ENCODE measurements at regions not wholly inside any gene's neighbourhood (a gene's known extent, or its start where the extent isn't known, plus 50 kb on each side); places are given as distances from the start of the nearest gene placed in this dataset.

DNA sequence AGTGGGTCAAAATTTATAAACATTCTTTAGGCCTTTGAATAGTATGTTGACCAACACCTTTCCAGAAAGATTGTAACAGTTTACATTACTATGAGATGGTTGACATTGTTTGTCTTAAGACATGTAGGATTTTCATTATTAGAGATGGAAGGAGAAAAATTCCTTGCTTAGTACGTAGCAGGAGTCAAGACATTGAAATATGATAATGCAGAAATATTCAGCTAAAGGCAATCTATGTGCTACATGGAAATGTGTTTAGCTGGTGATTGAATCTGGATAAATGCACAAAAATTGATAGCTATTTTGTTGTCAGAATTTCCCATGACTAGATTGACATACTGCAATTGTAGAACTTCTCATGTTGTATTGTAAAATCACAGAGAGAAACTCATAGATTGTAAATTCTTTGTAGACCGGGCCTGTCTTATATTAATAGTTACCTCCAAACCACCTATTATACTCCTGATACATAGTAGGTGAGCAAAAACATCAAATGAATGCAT, 370.4 kb upstream of the CBLB start:
- H3K27ac Mint-ChIP-seq = no peak overlapping the region
- no peaks in the 10 kb centered on the region for H3K4me1 ChIP-seq (ENCODE audit: control insufficient read depth, insufficient read depth, low read length, poor library complexity, severe bottlenecking)
- no peaks in the 10 kb centered on the region for H3K36me3 ChIP-seq (ENCODE audit: control insufficient read depth, insufficient read depth, low read length)
- H3K27ac ChIP-seq (ENCODE audit: insufficient read depth, low read length, poor library complexity, severe bottlenecking) = no peak overlapping the region
- H3K27me3 Mint-ChIP-seq = no peaks in the 10 kb centered on the region
- ATAC-seq (ENCODE audit: low read depth in 2 of 2) = no peak
- no peak for DNase-seq
- H3K36me3 Mint-ChIP-seq = no peaks in the 10 kb centered on the region
- no peaks in the 10 kb centered on the region for H3K9me3 ChIP-seq (ENCODE audit: control insufficient read depth in 2 of 2, low read length in 2 of 2)
- peaks cover 0 to 10% (median 3%) of the 10 kb centered on the region in 7 donors for H3K9me3 Mint-ChIP-seq
- no peak overlapping the region for H3K4me3 ChIP-seq (ENCODE audit: low read depth, low read length)
- H3K27me3 ChIP-seq (ENCODE audit: control insufficient read depth, insufficient read depth, low read length) = no peaks in the 10 kb centered on the region
- peaks cover 0 to 5% (median 2%) of the 10 kb centered on the region in 4 donors for H3K4me1 Mint-ChIP-seq
- no peak overlapping the region for H3K4me3 Mint-ChIP-seq

DNA sequence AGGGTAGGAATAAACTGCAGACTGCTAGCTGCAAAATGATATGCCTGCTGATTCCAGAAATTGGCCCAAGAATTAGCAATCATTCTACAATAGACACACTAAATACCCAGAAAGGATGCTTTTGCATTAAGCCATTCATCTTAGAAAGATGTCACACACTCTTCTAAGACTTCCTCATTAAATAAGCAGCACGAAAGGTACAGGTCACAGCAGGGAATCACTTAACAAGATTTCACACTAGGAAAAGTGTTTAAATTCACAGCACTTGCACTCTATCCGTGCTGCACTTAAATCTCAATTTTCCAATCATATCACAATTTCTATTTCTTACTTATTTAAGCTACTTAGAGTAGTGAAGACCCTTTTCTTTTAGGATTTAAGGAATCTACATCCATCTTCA, 372.8 kb upstream of the CBLB start:
- no peaks in the 10 kb centered on the region for H3K36me3 ChIP-seq (ENCODE audit: control insufficient read depth, insufficient read depth, low read length)
- Mint-ChIP-seq H3K9me3 (peaks cover 0 to 5% (median 2%) of the 10 kb centered on the region in 7 donors), H3K27me3 (peaks cover 4% of the 10 kb centered on the region), H3K4me1 (peaks cover 0 to 2% (median 0%) of the 10 kb centered on the region in 4 donors), H3K27ac (no peak overlapping the region), H3K36me3 (no peaks in the 10 kb centered on the region), H3K4me3 (no peak overlapping the region)
- H3K4me1 ChIP-seq (ENCODE audit: control insufficient read depth, insufficient read depth, low read length, poor library complexity, severe bottlenecking) = no peaks in the 10 kb centered on the region
- no peak for DNase-seq
- H3K4me3 ChIP-seq (ENCODE audit: low read depth, low read length) = no peak overlapping the region
- ATAC-seq (ENCODE audit: low read depth in 2 of 2) = no peak
- no peak overlapping the region for H3K27ac ChIP-seq (ENCODE audit: insufficient read depth, low read length, poor library complexity, severe bottlenecking)
- H3K27me3 ChIP-seq (ENCODE audit: control insufficient read depth, insufficient read depth, low read length) = no peaks in the 10 kb centered on the region
- H3K9me3 ChIP-seq (ENCODE audit: control insufficient read depth in 2 of 2, low read length in 2 of 2) = no peaks in the 10 kb centered on the region

DNA sequence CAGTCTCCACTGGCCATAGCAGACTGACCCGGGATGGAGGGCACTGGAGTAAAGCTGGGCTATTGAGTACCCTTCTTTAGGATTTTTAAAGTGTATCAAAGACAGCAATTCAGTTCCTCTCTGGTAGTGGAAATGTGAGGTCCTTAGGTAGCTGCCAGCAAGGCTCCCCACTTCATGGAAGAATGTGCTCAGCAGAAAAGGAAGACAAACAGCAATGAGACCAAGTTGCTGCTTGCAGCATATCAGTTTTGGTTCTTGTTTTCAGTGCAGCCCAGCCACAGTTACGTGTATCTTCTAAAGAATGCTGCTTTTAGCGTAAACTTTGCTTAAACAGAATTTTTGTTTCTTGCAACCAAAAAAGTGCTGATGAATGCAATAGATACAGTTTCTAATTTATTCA, 374.0 kb upstream of the CBLB start:
- peaks cover 4% of the 10 kb centered on the region for H3K27me3 Mint-ChIP-seq
- Histone ChIP-seq H3K9me3 (ENCODE audit: control insufficient read depth in 2 of 2, low read length in 2 of 2) (no peaks in the 10 kb centered on the region), H3K4me1 (ENCODE audit: control insufficient read depth, insufficient read depth, low read length, poor library complexity, severe bottlenecking) (no peaks in the 10 kb centered on the region), H3K27me3 (ENCODE audit: control insufficient read depth, insufficient read depth, low read length) (no peaks in the 10 kb centered on the region), H3K27ac (ENCODE audit: insufficient read depth, low read length, poor library complexity, severe bottlenecking) (no peak overlapping the region), H3K36me3 (ENCODE audit: control insufficient read depth, insufficient read depth, low read length) (no peaks in the 10 kb centered on the region), H3K4me3 (ENCODE audit: low read depth, low read length) (no peak overlapping the region)
- peaks cover 0 to 3% (median 0%) of the 10 kb centered on the region in 7 donors for H3K9me3 Mint-ChIP-seq
- no peak overlapping the region for H3K4me3 Mint-ChIP-seq
- no peak overlapping the region for H3K27ac Mint-ChIP-seq
- no peak for ATAC-seq (ENCODE audit: low read depth in 2 of 2)
- H3K4me1 Mint-ChIP-seq = peaks cover 0 to 2% (median under 1%) of the 10 kb centered on the region in 4 donors
- no peak for DNase-seq
- no peaks in the 10 kb centered on the region for H3K36me3 Mint-ChIP-seq

DNA sequence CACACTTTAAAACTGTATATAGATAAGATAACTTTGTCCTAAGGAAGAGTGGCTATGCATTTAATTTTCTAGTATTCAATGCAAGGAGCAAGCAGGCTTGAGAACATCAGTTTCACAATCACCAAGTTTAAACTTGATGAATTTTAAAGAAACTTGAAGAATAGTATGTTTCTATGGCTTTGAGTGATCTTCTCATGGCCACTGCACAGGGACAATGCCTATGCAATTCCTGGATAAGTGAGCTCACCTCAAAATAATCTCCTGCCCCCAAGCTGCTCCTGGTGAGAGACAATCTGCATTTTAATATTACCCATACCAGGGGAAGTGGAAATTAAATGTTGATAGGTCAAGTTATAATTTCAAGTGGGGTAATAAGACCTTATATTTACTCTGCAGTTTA, 376.6 kb upstream of the CBLB start:
- H3K4me1 ChIP-seq (ENCODE audit: control insufficient read depth, insufficient read depth, low read length, poor library complexity, severe bottlenecking) = no peaks in the 10 kb centered on the region
- no peaks in the 10 kb centered on the region for H3K27me3 ChIP-seq (ENCODE audit: control insufficient read depth, insufficient read depth, low read length)
- DNase-seq (no peak), ATAC-seq (ENCODE audit: low read depth in 2 of 2) (no peak)
- no peaks in the 10 kb centered on the region for H3K36me3 ChIP-seq (ENCODE audit: control insufficient read depth, insufficient read depth, low read length)
- no peak overlapping the region for H3K27ac Mint-ChIP-seq
- H3K4me3 ChIP-seq (ENCODE audit: low read depth, low read length) = no peak overlapping the region
- no peak overlapping the region for H3K27ac ChIP-seq (ENCODE audit: insufficient read depth, low read length, poor library complexity, severe bottlenecking)
- H3K27me3 Mint-ChIP-seq = peaks cover 4% of the 10 kb centered on the region
- no peak overlapping the region for H3K4me3 Mint-ChIP-seq
- H3K9me3 ChIP-seq (ENCODE audit: control insufficient read depth in 2 of 2, low read length in 2 of 2) = no peaks in the 10 kb centered on the region
- peaks cover 5 to 16% (median 12%) of the 10 kb centered on the region in 4 donors for H3K4me1 Mint-ChIP-seq
- peaks cover 0 to 5% (median 2%) of the 10 kb centered on the region in 7 donors for H3K9me3 Mint-ChIP-seq
- no peaks in the 10 kb centered on the region for H3K36me3 Mint-ChIP-seq

DNA sequence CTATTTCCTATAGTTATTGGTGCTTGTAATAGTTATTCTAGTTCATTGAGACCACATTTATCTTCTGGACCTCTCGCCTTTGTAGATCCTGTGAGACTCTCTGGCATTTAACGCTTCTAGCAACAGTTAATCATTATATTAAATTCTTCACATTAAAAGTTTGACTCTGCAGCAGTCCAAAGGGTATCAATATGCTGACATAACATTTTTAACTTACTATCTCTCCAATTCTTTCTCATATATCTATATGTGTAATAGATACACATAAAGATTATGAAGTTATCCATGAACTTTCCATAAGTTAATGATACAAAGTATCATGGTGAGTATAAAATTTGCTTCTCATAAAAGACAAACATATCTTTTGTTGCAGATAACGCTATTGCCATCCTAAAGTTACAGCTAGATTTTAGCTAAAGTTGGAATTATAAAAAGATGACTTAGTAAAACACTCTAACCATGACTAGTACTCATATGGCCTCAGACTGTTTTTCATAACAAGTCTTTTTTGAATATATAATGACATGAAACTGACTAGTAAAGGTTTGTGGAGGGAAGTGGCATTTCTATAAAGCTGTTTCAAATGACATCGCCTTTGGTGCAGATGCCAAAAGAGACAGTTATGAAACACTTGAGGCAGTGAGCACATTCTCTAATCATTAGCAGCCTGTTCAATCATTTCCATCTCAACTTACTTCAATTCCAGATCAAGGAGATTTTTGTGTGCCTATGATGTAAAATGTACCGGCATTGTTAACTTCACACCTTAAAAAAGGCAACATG, 379.3 kb upstream of the CBLB start:
- H3K27me3 Mint-ChIP-seq = peaks cover 4% of the 10 kb centered on the region
- DNase-seq = peak in 1 of 3 donors; percentile 60
- Histone ChIP-seq H3K4me3 (ENCODE audit: low read depth, low read length) (no peak overlapping the region), H3K27me3 (ENCODE audit: control insufficient read depth, insufficient read depth, low read length) (no peaks in the 10 kb centered on the region), H3K4me1 (ENCODE audit: control insufficient read depth, insufficient read depth, low read length, poor library complexity, severe bottlenecking) (no peaks in the 10 kb centered on the region), H3K36me3 (ENCODE audit: control insufficient read depth, insufficient read depth, low read length) (no peaks in the 10 kb centered on the region), H3K9me3 (ENCODE audit: control insufficient read depth in 2 of 2, low read length in 2 of 2) (peaks cover 0 to 8% of the 10 kb centered on the region in 2 experiments), H3K27ac (ENCODE audit: insufficient read depth, low read length, poor library complexity, severe bottlenecking) (no peak overlapping the region)
- H3K9me3 Mint-ChIP-seq = peaks cover 0 to 8% (median 3%) of the 10 kb centered on the region in 7 donors
- no peak overlapping the region for H3K4me3 Mint-ChIP-seq
- no peaks in the 10 kb centered on the region for H3K36me3 Mint-ChIP-seq
- no peak overlapping the region for H3K27ac Mint-ChIP-seq
- H3K4me1 Mint-ChIP-seq = peaks cover 6 to 16% (median 12%) of the 10 kb centered on the region in 4 donors
- no peak for ATAC-seq (ENCODE audit: low read depth in 2 of 2)

DNA sequence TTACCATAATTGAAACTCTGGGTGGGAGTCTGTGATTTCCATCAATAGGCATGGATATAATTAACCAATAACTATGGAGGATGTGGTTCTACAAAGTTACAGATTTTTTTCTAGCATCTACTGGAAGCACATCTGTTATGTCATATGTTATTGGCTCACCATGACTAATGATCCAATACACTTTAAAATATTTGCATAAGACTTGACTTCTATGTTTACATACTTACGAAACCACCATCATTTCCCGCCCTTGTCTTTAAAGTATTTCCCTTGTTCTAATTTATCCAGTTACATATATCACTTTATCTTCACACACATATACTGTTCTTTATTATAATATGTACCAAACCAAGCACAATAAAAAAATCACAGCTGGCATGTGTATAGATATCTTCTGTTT, 380.3 kb upstream of the CBLB start:
- Mint-ChIP-seq H3K36me3 (no peaks in the 10 kb centered on the region), H3K9me3 (peaks cover 0 to 8% (median 3%) of the 10 kb centered on the region in 7 donors), H3K27me3 (peaks cover 4% of the 10 kb centered on the region), H3K4me1 (peaks cover 6 to 16% (median 12%) of the 10 kb centered on the region in 4 donors), H3K27ac (no peak overlapping the region), H3K4me3 (no peak overlapping the region)
- Histone ChIP-seq H3K4me1 (ENCODE audit: control insufficient read depth, insufficient read depth, low read length, poor library complexity, severe bottlenecking) (no peaks in the 10 kb centered on the region), H3K4me3 (ENCODE audit: low read depth, low read length) (no peak overlapping the region), H3K9me3 (ENCODE audit: control insufficient read depth in 2 of 2, low read length in 2 of 2) (peaks cover 0 to 8% of the 10 kb centered on the region in 2 experiments), H3K36me3 (ENCODE audit: control insufficient read depth, insufficient read depth, low read length) (no peaks in the 10 kb centered on the region), H3K27ac (ENCODE audit: insufficient read depth, low read length, poor library complexity, severe bottlenecking) (no peak overlapping the region), H3K27me3 (ENCODE audit: control insufficient read depth, insufficient read depth, low read length) (no peaks in the 10 kb centered on the region)
- ATAC-seq (ENCODE audit: low read depth in 2 of 2) (no peak), DNase-seq (no peak)

DNA sequence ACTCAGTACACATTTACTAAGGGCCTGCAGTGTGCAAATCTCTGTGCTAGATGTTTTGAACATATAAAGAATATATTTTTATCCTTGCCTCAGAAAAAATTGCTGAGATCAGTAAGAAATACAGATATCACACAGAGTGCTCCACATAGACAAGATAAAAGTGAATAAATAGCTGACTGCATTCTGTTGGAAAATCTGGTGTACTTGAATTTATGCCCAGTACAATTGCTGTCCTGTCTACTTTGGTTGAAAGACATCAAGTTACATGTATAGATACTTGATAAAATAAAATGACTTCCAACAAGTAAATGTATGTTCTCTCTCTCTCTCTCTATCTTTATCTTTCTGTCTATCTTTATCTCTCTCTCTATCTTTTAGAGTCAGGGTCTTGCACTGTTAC, 381.2 kb upstream of the CBLB start:
- no peaks in the 10 kb centered on the region for H3K4me1 ChIP-seq (ENCODE audit: control insufficient read depth, insufficient read depth, low read length, poor library complexity, severe bottlenecking)
- no peak for ATAC-seq (ENCODE audit: low read depth in 2 of 2)
- H3K9me3 ChIP-seq (ENCODE audit: control insufficient read depth in 2 of 2, low read length in 2 of 2) = peaks cover 0 to 8% of the 10 kb centered on the region in 2 experiments
- DNase-seq = no peak
- no peaks in the 10 kb centered on the region for H3K36me3 ChIP-seq (ENCODE audit: control insufficient read depth, insufficient read depth, low read length)
- no peak overlapping the region for H3K27ac ChIP-seq (ENCODE audit: insufficient read depth, low read length, poor library complexity, severe bottlenecking)
- Mint-ChIP-seq H3K27me3 (no peaks in the 10 kb centered on the region), H3K9me3 (peaks cover 0 to 8% (median 3%) of the 10 kb centered on the region in 7 donors), H3K4me3 (no peak overlapping the region), H3K4me1 (peaks cover 6 to 17% (median 12%) of the 10 kb centered on the region in 4 donors), H3K27ac (no peak overlapping the region), H3K36me3 (no peaks in the 10 kb centered on the region)
- H3K4me3 ChIP-seq (ENCODE audit: low read depth, low read length) = no peak overlapping the region
- H3K27me3 ChIP-seq (ENCODE audit: control insufficient read depth, insufficient read depth, low read length) = no peaks in the 10 kb centered on the region
